ENCODE measurements at regions not wholly inside any gene's neighbourhood (a gene's known extent, or its start where the extent isn't known, plus 50 kb on each side); places are given as distances from the start of the nearest gene placed in this dataset.

DNA sequence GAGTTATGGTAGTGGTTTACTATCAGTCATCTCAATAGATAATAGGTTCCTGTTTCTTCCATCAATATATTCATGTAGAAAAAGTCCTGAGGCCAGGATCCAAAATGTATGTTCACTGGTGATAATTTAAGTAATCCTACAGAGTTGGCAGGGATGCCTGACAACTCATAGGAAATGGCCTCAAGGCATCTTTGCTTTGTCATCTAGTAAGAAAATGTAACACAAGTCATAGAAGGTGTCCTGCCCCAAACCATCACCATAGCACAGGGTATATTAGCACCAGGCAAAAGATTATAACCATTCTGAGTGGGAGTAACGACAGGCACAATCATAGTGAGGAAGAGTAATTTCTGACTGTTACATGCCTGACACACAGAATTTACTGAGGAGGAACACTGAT is 257.0 kb downstream of the TMEM167A start:
- no peak overlapping the region for H3K4me3 ChIP-seq (ENCODE audit: low read length)
- TF ChIP-seq, protein P1, sequence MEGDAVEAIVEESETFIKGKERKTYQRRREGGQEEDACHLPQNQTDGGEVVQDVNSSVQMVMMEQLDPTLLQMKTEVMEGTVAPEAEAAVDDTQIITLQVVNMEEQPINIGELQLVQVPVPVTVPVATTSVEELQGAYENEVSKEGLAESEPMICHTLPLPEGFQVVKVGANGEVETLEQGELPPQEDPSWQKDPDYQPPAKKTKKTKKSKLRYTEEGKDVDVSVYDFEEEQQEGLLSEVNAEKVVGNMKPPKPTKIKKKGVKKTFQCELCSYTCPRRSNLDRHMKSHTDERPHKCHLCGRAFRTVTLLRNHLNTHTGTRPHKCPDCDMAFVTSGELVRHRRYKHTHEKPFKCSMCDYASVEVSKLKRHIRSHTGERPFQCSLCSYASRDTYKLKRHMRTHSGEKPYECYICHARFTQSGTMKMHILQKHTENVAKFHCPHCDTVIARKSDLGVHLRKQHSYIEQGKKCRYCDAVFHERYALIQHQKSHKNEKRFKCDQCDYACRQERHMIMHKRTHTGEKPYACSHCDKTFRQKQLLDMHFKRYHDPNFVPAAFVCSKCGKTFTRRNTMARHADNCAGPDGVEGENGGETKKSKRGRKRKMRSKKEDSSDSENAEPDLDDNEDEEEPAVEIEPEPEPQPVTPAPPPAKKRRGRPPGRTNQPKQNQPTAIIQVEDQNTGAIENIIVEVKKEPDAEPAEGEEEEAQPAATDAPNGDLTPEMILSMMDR (conservative IDR thresholded peaks at IDR 0.05; ENCODE audit: low read depth, low read length) = no peak
- DNase-seq (ENCODE audit: low read depth) = no peak

DNA sequence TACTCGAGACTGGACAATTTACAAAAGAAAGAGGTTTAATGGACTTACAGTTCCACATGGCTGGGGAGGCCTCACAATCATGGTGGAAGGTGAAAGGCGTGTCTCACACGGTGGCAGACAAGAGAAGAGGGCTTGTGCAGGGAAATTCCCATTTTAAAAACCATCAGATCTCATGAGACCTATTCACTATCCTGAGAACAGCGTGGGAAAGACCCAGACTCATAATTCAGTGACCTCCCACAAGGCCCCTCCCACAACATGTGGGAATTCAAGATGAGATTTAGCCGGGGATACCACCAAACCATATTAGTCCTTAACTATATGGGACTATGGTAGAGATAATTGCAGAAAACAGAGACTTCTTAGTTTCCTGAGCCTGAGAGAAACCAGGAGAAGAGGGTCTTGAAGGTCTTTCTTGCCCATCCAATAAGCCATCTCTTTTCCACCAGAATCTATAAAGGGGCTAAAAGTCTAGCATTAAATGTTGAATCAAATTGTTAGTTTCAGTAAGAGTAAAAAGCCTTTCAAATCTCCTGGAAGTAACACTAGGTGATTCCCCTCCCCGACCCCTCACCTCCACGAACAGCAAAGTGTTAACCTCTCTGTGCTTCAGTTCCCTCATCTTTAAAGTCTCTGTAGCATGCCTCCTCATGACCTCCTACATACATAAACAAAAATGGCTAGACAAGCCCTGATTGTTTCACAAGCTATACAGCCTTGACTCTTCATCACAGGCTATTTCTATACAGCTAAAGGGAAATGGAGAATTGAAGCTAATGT is 259.1 kb downstream of the TMEM167A start:
- TF ChIP-seq, protein P1 (conservative IDR thresholded peaks at IDR 0.05; ENCODE audit: low read depth, low read length) = no peak
- no peak for DNase-seq (ENCODE audit: low read depth)

DNA sequence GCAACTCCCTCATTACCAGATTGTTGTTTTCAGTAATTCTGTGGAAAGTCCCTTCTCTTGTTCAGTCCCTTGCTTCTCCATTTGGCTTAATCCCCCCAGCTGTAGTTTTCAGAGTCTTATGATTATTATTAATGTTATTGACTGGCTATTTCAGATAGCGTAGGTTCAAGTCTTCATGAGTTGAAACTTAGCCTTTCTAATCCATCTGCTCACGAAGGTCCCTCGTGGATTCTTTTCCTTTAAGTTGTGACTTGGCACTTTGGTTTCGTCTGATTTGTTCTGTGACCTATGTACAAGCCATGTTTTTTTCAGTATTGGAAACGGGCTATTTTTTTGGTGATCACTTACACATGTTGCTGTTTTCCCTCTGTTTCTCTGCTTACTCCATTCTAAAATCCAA is 260.3 kb downstream of the TMEM167A start:
- no peak for DNase-seq (ENCODE audit: low read depth)
- TF ChIP-seq, protein P1 (conservative IDR thresholded peaks at IDR 0.05; ENCODE audit: low read depth, low read length) = no peak
- H3K4me3 ChIP-seq (ENCODE audit: low read length) = no peak overlapping the region

More for the DNA sequence above, 259.1 kb downstream of the TMEM167A start:
- H3K4me3 ChIP-seq (ENCODE audit: low read length) = no peak overlapping the region

DNA sequence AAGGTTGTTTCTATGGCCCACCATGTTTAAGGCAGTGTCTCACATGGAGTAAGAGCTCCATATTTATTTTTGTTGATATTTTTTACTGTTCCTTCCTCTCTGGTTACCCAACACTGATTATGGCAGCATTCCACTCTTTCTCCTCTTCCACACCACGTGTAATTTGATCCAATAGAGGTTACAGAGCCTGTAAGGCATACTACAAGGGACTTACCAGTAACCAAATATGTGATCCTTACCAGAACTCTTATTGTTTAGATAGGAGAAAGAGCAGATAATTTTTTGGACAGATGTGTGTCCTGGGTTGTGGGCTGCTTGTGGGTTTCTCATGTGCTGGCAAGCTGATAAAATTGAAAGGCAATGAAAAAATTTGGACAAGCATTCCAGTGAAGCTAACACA is 261.3 kb downstream of the TMEM167A start:
- H3K4me3 ChIP-seq (ENCODE audit: low read length) = no peak overlapping the region
- DNase-seq (ENCODE audit: low read depth) = no peak
- TF ChIP-seq, protein P1 (conservative IDR thresholded peaks at IDR 0.05; ENCODE audit: low read depth, low read length) = no peak

DNA sequence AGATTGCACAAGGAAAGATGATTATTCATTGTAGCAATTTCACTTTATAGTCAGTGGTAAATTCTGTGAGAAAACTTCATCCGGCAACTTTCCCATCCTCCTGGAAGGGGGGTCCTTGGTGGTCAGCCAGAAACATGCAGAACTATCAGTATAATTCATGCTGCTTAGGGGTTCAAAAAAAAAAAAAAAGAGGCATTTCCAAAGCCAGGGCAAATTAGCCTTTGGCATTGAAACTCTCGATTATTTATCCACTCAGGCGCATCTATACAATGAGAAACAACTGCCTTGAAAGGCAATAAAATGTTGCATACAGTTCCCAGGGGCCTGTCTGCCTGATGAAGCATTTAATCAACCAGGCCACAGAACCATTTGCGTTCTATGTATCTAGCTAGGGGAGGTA is 263.3 kb downstream of the TMEM167A start:
- no peak for DNase-seq (ENCODE audit: low read depth)
- TF ChIP-seq, protein P1 (conservative IDR thresholded peaks at IDR 0.05; ENCODE audit: low read depth, low read length) = no peak
- H3K4me3 ChIP-seq (ENCODE audit: low read length) = no peak overlapping the region

DNA sequence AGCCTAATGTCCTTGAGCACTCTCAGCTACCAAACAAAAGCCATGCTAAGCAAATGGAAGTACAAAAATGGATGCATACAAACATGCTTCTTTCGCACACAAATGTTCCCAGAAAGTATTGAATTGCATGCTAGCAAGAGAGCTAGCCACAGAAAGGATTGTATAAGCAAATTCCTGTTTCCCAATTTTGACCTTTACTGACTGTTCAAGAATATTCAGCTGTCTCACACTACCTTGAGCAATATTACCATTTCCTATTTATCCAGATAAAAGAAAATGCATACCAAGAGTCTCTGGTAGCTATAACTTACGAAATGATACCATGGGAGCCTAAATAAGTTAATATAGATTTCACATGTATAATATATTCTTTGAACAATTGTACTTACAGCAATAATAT is 264.6 kb downstream of the TMEM167A start:
- no peak overlapping the region for H3K4me3 ChIP-seq (ENCODE audit: low read length)
- TF ChIP-seq, protein P1 (conservative IDR thresholded peaks at IDR 0.05; ENCODE audit: low read depth, low read length) = no peak
- no peak for DNase-seq (ENCODE audit: low read depth)

DNA sequence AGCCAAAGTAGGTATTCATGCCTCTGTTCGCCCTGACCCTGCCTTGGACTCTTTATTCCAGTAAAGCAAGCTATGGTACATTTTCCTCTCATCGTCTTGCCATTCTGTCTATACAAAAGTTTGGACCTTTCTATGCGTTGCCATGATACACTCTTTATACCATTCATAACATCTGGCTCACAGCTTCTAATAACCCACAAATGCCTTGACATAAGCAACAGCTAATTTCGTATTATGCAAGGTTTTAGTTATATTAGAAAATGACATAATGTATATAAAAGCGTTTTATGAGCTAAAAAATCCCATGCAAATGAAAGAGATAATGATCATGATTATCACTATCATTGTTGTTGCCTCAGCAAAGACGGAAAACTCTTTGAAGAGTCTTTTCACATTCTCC is 265.7 kb downstream of the TMEM167A start:
- TF ChIP-seq, protein P1 (conservative IDR thresholded peaks at IDR 0.05; ENCODE audit: low read depth, low read length) = no peak
- no peak for DNase-seq (ENCODE audit: low read depth)
- no peak overlapping the region for H3K4me3 ChIP-seq (ENCODE audit: low read length)

Measured in retinal pigment epithelial cell (primary cell).